ENCODE measurements at regions not wholly inside any gene's neighbourhood (a gene's known extent, or its start where the extent isn't known, plus 50 kb on each side); places are given as distances from the start of the nearest gene placed in this dataset.

DNA sequence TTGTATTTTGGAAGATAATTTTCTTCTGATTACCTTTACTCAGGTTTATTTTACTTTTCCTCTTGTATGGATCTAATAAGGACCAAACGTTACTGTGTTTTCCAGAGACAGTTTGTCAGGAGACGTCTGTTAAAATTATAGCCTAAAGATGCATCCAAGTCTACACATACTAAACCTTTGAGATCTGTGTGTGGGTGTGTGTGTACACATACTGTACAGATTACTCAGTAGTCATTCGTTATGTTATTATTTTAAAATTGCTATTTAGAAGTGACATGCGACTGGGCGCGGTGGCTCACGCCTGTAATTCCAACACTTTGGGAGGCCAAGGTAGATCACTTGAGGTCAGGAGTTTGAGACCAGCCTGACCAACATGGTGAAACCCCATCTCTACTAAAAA, 51.6 kb upstream of the CNTLN start:
- ChIA-PET CTCF (no interaction called here), POLR2A (ENCODE audit: low non-redundant PET) (no interaction called here)
- BruUV-seq (replicated peaks), result no TSS peak
- DNase-seq (ENCODE audit: low spot score), result no peak
- H3K27ac ChIP-seq (ENCODE audit: low read depth, low read length, poor library complexity, severe bottlenecking), result no peak overlapping the region
- H3K4me3 ChIP-seq (ENCODE audit: low read depth, low read length, poor library complexity, severe bottlenecking), result no peak overlapping the region
- TF ChIP-seq CTCF (conservative IDR thresholded peaks at IDR 0.05; ENCODE audit: low read depth, low read length) (no peak), EZH2 (IDR thresholded peaks at IDR 0.05; ENCODE audit: borderline replicate concordance, low read depth, low read length, poor library complexity, severe bottlenecking) (no peak)
- intact Hi-C loops (cut with micrococcal nuclease; ENCODE audit: unreplicated experiment), result no loop called here
- H3K27me3 ChIP-seq (replicated peaks; ENCODE audit: insufficient read depth, low read depth, low read length, poor library complexity), result no peaks in the 10 kb centered on the region
- no peaks in the 10 kb centered on the region for H3K36me3 ChIP-seq (ENCODE audit: insufficient read depth, low read length, poor library complexity, severe bottlenecking)
- no peaks in the 10 kb centered on the region for H3K9me3 ChIP-seq (ENCODE audit: low read depth, low read length, poor library complexity, severe bottlenecking)
- no peaks in the 10 kb centered on the region for H3K4me1 ChIP-seq (ENCODE audit: insufficient read depth, low read length, poor library complexity, severe bottlenecking)

DNA sequence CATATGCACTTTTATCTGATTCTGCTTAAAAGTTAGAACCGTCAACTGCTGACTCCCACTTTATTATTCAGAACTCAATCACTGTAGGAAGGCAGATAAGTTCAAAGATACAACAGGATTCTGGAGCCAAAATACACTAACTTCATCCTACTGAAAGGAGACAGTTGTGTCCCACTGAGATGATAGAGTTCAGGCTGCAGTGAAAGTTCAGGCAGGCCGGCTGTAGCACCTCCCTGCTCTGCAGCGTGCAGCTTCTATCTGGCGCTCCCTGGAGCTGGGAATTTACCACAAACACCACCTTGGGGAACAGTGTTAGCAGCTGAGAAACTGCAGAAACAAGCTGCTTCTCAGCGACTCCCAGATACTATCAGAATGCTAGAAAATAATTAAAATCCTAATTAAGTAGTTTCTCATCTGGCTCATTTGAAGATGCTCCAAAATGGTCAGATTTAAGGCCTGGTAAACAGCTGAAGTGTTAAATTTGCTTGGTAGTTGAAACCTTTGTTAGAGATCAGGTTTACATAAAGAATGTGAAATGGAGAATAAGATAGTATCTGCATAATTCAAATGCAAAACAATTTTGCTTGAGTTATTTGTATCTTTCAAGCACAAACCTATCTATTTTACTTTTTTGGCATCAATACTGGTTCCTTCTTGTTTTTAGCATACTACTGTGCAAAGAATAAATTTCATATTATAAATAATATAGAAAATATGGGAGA, 52.3 kb upstream of the CNTLN start:
- Histone ChIP-seq H3K27me3 (replicated peaks; ENCODE audit: insufficient read depth, low read depth, low read length, poor library complexity) (no peaks in the 10 kb centered on the region), H3K36me3 (ENCODE audit: insufficient read depth, low read length, poor library complexity, severe bottlenecking) (no peaks in the 10 kb centered on the region), H3K4me1 (ENCODE audit: insufficient read depth, low read length, poor library complexity, severe bottlenecking) (no peaks in the 10 kb centered on the region), H3K9me3 (ENCODE audit: low read depth, low read length, poor library complexity, severe bottlenecking) (no peaks in the 10 kb centered on the region), H3K27ac (ENCODE audit: low read depth, low read length, poor library complexity, severe bottlenecking) (no peak overlapping the region), H3K4me3 (ENCODE audit: low read depth, low read length, poor library complexity, severe bottlenecking) (no peak overlapping the region)
- BruUV-seq (replicated peaks), result no TSS peak
- no peak for DNase-seq (ENCODE audit: low spot score)
- ChIA-PET POLR2A (ENCODE audit: low non-redundant PET) (no interaction called here), CTCF (no interaction called here)
- intact Hi-C loops (cut with micrococcal nuclease; ENCODE audit: unreplicated experiment), result no loop called here
- TF ChIP-seq EZH2 (IDR thresholded peaks at IDR 0.05; ENCODE audit: borderline replicate concordance, low read depth, low read length, poor library complexity, severe bottlenecking) (no peak), CTCF (conservative IDR thresholded peaks at IDR 0.05; ENCODE audit: low read depth, low read length) (no peak)

DNA sequence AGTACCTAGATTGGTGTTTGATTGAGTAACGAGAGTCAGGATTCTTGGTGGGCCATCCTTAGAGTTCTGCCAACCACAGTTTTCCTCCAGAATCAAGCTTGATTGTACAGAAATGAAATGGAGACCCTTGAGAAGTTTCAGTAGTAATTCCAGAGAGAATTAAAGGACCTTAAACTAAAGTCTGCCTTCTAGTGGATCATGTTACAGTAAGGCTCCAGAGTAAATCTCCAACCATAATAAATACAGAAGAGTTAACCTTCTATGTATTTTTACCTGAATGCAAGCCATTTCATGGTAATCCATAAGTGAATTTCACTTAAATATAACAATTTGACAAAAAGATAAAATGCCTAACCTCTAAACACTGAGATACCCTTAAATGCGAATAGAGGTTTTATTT, 53.0 kb upstream of the CNTLN start:
- no peaks in the 10 kb centered on the region for H3K4me1 ChIP-seq (ENCODE audit: insufficient read depth, low read length, poor library complexity, severe bottlenecking)
- ChIA-PET POLR2A (ENCODE audit: low non-redundant PET) (no interaction called here), CTCF (no interaction called here)
- TF ChIP-seq EZH2 (IDR thresholded peaks at IDR 0.05; ENCODE audit: borderline replicate concordance, low read depth, low read length, poor library complexity, severe bottlenecking) (no peak), CTCF (conservative IDR thresholded peaks at IDR 0.05; ENCODE audit: low read depth, low read length) (no peak)
- H3K9me3 ChIP-seq (ENCODE audit: low read depth, low read length, poor library complexity, severe bottlenecking), result no peaks in the 10 kb centered on the region
- H3K27ac ChIP-seq (ENCODE audit: low read depth, low read length, poor library complexity, severe bottlenecking), result no peak overlapping the region
- H3K4me3 ChIP-seq (ENCODE audit: low read depth, low read length, poor library complexity, severe bottlenecking), result no peak overlapping the region
- intact Hi-C loops (cut with micrococcal nuclease; ENCODE audit: unreplicated experiment), result no loop called here
- BruUV-seq (replicated peaks), result no TSS peak
- H3K36me3 ChIP-seq (ENCODE audit: insufficient read depth, low read length, poor library complexity, severe bottlenecking), result no peaks in the 10 kb centered on the region
- no peak for DNase-seq (ENCODE audit: low spot score)
- H3K27me3 ChIP-seq (replicated peaks; ENCODE audit: insufficient read depth, low read depth, low read length, poor library complexity), result no peaks in the 10 kb centered on the region
